ENCODE measurements at regions not wholly inside any gene's neighbourhood (a gene's known extent, or its start where the extent isn't known, plus 50 kb on each side); places are given as distances from the start of the nearest gene placed in this dataset.

DNA sequence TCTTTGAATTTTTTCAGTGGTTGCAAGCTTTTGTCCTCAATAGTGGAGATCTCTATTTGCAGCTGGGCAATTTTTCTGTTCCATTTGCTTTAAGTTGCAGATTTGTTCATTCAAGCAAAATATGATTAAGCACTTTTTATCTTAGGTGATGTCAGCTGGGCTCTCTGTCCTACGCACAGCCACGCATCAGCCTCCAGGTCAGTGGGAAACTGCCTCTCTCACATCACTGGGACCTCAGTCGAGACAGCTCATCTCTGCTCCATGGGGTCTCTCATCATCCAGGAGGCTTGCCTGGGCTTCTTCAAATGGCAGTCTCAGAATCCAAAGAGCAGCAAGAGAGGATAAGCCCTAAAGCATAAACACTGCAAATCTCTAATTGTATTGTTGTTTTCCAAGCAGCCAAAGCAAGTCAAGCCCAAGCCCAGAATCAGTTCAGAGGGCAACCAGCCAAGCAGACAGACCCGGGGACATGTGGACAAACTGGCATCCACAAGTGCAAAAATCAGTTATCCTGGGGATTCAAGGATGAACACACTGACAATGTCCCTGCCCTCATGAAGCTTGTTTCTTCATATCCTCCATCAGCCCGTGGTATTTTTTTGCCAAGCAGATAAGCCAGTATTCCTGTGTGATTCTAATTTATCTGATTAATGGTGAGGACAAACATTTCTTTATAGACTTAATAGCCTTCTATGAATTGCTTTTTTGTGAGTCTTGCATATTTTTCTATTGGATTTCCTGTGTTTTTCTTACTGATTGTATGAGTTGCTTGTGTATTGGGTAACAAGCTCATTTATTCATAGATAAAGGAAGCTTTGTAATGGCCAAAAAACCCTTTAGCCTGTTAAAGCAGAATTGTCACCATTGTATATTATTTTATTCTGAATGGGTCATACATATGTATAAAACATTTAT is 262.5 kb downstream of the GXYLT1 start:
- DNase-seq, result no peak

DNA sequence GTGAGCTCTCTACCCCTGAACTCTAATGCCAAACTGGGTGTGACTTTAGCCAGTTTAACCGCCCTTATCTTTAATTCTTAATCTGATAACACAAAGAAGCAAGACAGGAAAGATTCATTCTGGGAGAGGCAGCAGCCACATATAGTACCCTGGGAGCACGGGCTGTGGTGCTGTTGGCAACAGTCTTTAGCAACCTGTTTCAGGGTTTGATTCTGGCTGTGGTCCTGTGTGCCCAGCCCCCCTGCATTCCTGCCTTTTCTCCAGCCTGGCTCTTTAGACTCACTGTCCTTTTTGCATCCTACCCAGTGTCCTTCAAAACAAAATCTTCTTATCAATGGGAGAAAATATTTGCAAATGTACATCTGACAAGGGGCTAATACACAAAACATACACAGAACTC is 275.2 kb downstream of the GXYLT1 start:
- no peak for DNase-seq

DNA sequence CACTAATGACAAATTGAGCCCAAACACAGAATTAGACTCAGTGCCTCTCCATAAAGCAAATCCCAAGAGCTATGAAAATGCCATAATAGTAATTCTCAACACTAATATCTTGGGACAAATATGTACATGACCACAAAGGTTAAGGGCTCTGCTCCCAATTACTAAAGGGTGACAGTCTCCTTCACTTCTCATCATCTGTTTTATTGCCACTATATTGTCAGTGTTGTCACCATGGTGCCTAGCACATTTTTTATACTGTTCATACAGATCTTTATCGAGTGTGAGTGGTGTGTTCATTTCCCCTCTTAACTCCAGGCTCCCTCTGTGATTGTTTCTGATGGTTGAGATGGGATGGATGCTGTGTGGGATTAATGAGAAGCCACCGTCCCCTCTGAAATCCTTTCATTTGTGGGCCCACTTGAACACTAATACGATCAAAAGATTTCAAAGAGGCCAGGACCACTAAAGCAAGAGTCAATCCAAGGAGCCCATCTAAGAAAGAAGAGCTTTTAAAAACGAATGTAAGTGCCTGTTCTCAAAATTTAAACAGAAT is 277.7 kb downstream of the GXYLT1 start:
- no peak for DNase-seq

DNA sequence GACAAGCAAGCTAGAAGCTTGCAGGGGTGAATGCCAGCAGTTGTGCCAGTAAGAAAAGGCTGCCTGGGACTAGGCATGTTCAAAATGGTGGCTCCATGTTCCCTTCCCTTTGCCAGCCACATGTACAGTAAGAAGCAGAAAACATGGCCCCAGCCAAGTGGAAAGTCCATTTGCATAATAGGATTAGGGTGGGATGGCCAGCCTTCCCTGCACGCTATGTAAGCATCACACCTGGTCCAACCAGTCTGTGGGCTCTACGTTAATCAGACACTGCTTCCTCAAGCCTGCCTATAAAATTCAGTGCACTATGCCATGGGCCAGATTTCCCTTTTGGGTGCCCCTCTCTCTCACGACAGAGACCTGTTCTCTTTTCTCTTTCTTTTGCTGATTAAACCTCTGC is 288.4 kb downstream of the GXYLT1 start:
- DNase-seq, result no peak

DNA sequence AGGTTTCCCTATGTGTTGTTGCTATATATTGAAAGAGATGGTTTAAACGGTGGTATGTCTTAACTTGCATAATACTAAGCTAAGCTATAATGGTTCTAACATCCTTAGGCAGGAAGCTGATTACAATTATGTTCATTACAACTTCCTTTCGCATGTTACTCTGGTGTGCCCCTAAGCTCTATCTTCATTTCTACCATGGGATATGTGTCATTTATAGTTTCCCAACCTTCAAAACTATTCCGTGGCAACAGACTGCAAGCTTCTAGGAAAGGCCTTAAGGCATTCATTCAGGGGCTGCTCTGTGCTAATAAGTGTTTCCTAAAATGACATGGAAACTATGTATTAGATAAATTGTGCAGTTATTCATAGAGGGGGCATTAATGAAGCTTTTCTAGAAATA is 294.6 kb downstream of the GXYLT1 start:
- no peak for DNase-seq

DNA sequence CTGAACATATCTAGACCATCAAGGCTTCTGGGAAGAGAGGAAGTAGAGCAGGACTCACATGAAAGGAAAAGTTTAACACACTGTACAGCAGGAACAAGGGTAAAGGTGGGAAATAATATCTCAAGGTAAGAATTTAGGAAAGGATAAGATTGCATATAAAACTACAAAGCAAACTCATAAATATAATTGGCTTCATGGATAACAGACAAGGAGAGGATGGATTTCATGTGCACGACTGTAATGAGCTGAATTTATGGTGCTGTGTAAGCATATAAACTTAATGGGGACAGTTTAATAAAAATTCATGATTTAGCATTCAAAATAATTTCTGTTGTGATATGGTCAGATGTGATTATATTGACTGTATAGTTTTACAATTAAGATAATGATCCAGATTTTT is 298.0 kb downstream of the GXYLT1 start:
- DNase-seq, result no peak

DNA sequence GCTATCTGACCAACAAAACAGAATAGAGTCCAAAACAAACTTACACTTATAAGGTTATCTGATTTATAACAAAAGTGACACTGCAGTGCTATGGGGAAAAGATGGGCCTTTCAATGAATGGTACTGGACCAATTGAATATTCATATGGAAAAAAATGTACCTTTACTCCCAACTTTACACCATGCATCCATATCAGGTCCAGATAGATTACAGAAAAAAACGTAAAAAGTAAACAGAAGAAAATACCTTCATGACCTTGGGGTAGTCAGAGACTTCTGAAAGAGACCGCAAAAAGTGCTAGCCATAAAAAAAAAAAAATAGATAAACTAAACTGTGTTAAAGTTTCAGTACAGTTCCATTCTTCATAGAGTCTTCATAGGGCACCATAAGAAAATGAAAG is 308.3 kb downstream of the GXYLT1 start:
- no peak for DNase-seq

DNA sequence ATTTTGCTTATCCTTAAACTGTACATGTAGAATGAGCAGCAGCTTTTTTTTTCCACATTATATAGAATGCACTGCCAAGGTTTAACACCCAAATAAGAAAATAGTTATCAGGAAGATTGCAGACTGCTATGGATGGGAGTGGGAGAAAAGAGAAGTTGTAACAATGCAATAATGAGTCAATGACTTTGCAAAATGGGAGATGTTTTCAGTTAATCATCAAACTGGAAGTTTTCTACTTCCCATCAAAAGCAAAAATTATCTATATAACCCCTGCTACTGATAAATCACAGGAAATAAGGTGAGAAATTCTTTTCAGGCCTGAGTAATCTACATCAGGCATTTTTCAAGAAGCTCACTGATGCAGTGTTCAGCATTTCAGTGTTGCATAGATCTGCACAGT is 309.1 kb downstream of the GXYLT1 start:
- no peak for DNase-seq

DNA sequence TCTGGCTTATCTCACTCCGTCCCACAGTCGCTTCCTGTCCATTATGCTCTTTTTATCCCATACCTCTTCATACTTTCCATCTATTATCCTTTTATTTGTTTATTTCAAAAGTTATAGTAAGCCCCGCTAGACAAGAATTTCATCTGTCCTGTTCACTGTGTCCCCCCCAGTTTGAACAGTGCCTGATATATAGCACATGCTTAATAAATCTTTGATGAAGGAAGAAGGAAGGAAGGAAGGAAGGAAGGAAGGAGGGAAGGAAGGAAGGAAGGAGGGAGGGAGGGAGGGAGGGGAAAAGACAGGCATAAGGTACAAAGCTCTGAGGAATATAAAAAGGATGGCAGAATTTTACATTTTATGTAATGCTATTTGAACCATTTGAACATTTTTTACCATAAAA is 324.7 kb downstream of the GXYLT1 start:
- DNase-seq, result no peak

DNA sequence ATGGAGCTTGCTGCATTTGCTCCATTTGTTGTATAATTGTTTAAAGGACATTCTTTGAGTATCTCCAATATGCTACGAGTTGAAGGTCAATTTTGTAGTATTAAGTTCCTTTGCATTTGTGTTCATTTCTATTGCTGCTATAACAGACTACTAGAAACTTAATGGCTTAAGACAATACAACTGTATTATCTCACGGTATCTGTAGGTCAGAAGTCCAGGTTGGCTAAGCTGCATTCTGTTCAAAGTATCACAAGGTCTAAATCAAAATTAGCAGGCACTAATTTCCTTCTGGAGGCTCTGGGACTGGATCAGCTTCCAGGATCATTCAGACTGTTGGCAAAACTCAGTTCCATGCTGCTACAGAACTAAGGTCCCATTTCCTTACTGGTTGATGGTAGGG is 340.6 kb downstream of the GXYLT1 start:
- DNase-seq, result no peak

DNA sequence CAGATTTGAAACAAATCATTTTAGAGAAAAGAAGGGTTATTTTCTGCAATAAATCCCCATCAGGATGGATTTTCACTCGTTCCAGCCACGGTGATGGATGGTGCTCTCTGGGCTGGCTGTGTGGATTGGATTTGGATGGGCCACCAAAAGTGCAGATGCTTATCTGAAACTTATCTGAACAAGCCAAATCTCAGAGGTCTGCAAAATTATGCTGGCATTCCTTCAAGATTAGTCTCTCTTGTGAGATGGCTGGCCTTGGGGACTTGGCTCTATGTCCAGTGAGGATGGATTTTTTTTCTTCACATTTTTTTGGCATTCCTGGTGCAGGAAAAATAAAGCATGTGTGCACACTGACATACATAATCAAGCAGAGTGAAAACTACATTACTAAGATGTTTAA is 341.9 kb downstream of the GXYLT1 start:
- DNase-seq, result no peak

DNA sequence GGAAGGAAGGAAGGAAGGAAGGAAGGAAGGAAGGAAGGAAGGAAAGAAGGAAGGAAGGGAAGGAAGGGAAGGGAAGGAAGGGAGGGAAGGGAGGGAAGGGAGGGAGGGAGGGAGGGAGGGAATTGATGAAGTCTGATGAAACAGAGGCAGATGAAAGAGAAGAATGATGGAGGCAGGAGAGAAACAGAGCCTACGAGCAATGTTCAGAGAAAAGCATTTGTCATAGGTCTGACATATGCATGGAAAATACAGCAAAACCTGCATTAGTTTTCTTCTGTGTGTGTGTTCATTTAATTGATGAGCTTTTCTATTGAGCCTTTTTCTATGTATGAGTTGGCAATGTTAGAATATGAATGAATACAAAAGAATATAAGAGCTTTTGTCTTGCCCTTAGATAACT is 343.4 kb downstream of the GXYLT1 start:
- DNase-seq, result no peak

DNA sequence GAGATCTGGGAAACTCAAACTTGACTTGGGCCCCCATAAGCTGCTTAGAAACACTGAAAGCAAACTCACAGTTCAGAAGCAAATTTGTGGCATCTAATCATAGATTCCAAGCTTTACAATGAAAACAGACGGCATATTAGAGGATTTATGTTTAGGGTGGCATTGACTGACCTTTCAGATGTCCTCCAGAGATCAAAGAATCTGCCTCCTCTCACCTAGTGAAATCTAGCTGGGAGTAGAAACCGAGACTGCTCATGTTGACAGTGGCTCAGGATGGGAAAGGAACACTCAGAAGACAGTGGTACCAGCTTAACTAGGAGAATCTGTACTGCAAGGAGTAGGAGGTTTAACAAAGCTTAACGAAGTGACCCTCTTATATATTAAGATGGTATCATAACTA is 345.0 kb downstream of the GXYLT1 start:
- DNase-seq, result no peak

DNA sequence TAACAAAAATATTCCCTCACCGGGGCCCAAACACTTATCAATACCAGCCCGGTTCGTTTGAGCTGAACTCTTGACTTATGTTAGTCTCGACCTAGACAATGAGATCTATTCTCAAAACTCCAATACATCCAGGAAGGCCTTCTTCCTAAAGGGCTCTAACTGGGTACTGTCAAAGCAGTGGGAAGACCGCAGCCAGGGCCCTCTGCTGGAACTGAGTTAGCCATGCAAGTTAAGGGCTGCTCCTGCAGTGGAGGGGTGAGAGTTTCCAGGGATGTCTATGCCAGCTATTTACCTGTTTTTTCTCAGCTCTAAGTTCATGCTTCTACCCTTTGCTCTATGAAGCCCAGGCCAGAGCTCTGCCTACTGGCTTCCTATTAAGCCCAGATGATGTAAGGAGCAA is 348.8 kb downstream of the GXYLT1 start:
- no peak for DNase-seq

DNA sequence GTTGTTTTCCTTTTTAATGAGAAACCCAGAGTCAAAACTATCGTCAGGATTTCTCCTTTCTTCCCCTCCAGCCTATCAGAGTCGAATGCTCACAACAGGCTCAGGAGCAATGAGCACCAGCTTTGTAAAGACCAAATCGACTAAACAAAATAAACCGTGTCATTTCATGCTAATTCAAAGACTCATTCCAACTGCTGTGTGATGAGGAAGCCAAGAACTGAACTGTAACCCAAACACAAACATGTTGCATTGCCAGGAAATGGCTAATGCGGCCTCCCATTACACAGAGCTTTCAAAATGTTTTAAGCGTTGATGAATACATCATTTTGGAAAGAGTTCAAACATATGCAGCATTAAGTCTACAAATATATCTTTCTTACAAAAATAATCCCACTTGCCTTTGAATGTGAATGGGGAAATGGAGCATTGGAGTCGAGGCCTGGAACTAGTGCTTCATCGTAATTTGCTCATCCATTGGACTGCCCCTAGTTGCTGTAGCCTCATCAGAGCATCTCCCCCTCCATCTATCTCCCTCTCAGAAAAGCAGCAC is 349.5 kb downstream of the GXYLT1 start:
- DNase-seq, result no peak

DNA sequence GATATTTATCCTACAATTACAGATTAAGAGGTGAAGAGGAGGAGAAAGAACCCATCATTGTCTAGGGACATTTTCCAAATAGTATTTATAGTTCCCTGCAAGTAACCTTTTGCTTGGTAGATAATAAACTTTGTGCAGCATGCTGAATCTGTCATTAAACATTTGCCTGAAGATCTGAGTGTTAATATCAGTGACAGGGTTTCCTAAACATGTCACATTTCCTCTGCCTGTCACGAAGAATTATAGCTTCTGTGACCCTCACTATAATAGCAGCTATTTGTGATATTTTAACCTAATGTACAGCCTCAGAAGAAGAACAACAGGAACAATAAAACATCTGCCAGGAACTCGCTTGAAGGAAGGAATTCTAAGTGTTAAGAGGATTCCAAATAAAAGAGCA is 350.3 kb downstream of the GXYLT1 start:
- no peak for DNase-seq

DNA sequence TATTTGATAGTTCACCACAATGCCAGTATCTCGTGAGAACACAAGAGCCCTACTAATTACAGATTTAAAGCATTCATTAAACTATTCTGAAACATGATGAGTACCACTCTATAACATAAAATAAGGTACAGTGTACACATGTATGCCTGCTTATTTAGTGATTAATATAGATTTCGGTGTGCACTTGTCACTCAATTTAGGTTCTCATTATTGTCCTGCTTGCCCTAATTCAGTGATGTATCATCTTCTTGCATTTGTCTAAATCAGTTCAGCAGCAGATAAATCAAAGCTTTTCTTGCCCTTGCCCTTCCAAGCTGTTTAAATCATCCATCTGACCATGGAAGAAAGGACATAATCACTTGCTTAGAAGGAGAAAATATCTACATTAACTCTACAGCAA is 359.7 kb downstream of the GXYLT1 start:
- DNase-seq, result no peak

DNA sequence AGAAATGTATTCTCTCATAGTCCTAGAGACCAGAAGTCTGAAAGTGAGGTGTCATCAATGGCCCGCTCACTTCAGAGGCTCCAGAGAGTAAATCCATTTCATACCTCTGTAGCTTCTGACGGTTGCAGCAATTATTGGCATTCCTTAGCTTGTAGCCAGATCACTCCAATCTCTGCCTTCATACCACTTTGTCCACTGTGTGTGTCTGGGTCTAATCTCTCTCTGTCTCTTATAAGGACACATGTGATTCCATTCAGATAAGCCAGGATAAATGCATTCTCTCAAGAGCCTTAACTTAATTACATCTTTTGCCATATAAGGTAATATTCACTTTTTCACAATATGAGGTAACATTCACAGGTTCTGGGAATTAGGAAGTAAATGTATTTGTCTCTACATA is 365.7 kb downstream of the GXYLT1 start:
- DNase-seq, result no peak

DNA sequence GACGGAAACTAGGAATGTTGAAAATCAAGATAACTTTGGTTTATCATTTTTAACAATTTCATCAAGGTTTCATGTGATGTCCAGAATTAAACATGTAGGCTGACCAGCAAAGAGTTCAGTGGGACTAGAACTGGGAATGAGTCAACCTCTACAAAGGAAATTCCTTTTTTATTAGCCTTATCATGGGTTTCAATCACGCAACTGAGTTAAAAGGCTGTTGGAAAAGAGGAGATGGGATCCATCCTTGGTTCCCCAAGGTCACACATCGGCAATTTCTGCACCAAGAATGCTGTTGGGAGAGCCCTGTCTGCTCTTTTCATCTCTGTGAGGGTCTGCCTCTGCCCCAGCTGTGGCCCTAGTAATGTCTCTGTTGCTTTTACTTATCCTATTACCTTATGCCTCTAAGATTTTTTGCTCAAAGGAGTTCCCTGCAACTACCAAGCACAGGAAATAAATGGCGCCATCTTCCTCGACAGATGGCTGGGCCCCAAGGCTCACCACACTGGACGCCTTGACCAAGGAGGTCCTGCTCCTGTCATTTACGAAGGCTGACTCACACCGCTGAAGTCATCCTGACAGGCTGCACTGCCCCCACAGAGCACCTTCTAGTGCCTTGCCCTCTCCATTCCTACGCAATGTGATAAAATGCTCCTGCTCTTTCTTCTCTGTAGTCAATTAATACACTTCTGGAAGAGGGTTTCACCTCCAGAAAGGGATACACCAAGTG is 367.4 kb downstream of the GXYLT1 start:
- no peak for DNase-seq

DNA sequence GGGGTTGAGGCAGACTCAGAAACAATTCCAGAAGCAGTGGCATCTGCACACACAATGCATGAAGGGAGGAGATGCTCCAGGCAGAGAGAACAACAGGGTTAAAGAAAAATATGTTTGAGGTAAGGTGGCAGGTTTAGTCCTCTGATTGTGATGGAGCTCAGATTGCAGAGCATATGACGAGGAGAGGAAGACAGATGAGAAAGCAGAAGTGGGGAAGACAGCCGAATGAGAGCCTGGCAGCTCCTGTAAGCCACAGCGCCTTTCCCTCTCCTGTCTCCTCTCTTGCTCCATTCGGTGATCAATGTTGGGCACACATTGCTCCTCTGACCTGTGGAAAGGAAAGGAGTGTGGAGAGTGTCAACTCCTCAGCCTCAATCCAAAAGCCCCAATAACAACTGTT is 372.2 kb downstream of the GXYLT1 start:
- no peak for DNase-seq

DNA sequence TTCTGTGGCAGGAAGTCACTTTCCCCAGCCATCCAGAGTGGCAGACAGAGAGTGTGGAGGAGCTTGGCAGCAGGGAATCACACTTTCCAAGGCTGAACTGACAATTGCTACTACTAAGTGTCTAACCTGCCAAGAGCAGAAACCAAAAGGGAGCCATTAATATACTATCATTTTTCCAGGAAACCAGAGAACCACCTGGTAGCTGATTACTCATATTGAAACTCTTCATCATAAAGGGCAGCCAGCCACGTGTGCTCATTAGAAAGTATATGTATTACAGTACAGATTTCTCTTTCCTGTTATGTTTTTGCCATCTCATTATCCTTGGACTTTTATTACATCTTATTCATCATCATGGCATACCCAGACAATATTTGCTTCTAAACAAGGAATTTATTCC is 374.9 kb downstream of the GXYLT1 start:
- DNase-seq, result no peak

DNA sequence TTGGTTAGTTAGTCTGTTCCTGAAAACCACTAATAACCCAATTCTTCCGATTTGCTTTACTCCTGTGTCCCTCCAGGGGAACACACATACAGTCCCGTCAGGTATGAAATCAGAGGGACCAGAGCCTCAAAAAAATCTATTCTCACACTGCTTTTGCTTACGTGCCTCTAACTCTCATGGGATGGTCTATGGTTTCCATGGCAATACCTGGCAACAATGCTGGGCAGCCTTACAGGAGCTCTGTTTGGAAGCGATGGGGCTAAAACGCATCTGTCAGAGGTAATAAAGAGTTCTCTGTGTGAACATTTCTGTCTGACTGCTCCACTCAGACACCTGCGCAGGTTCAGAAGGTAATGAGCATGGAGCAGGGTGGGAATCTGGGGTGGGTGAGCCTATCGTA is 376.2 kb downstream of the GXYLT1 start:
- no peak for DNase-seq

DNA sequence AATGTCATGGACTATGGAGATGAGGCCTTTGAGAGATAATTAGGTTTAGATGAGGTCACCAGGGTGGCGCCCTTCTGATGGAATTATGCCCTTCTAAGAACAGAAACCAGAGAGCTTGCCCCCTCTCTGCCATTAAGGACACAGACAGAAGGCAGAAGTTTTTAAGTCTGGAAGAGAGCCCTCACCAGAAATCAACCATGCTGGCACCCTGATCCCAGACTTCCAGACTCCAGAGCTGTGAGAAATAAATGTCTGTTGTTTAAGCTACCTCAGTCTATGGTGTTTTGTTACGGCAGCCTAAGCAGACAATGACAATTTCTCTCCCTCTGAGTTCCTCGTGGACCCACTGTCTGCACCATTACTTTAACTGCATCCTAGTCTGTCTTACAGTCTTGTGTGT is 382.0 kb downstream of the GXYLT1 start:
- no peak for DNase-seq

Measured in occipital lobe (tissue), 1 donor.